ENCODE measurements at regions not wholly inside any gene's neighbourhood (a gene's known extent, or its start where the extent isn't known, plus 50 kb on each side); places are given as distances from the start of the nearest gene placed in this dataset.
"Not testable (repeated sequence)": the region's sequence is repeated elsewhere in the genome, so short reads cannot be mapped to it uniquely, and the experiment has no call there.

GRCh38 chr15:70576696-70577095, 186.7 kb downstream of the UACA start:
- DNase-seq (ENCODE audit: low spot score) = no peak

- DNase-seq (ENCODE audit: low spot score) = no peak
Measured at GRCh38 chr15:70576276-70576675, 187.1 kb downstream of the UACA start.

DNA sequence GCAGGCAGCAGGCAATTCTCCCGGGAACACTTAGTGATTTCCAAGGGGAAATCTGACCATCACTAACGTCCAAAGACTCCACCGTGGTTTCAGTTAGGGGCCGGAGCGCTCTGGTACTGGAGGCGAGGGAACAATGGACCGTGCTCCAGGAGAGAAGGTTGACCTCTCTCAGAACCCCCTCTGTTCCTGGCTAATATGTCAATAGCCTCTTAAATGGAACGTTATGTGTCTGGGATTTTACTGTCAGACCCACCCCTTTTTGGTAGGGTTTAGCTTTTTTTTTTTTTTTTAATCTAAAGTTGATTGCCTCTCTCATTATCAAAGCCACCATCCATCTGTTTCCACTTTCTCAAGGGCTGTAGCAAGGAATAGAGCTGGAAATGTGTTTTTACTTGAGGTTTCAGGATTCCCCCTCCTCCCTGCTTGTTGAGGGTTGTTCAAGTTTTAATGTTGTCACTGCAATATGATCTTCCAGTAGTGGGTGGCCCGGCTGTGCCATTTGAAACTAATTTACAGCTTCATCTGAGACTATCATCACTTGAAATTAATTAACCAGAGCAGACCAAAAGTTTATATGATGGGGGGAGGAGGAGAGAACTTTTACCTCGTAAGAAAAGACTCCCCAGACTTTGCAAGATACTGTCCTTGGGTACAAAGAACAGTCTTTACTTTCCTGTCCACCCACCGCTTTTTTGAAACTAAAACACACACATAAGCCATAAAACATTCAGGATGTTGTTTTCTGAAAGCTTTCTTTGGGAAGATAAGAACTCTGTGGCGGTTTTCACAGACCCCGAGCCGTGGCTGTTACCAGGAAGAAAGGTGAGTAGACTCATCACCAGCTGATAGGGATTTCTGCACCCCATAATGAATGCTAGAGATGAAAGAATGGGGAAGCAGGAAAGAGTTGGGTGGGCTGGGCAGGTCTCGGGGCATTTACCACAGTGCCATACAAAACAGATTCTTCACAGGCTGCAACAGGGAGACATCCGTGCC, 187.8 kb downstream of the UACA start:
- no peak for DNase-seq (ENCODE audit: low spot score)

- DNase-seq (ENCODE audit: low spot score) = not testable (repeated sequence)
Measured at GRCh38 chr15:70574325-70574724, 189.0 kb downstream of the UACA start.

DNA sequence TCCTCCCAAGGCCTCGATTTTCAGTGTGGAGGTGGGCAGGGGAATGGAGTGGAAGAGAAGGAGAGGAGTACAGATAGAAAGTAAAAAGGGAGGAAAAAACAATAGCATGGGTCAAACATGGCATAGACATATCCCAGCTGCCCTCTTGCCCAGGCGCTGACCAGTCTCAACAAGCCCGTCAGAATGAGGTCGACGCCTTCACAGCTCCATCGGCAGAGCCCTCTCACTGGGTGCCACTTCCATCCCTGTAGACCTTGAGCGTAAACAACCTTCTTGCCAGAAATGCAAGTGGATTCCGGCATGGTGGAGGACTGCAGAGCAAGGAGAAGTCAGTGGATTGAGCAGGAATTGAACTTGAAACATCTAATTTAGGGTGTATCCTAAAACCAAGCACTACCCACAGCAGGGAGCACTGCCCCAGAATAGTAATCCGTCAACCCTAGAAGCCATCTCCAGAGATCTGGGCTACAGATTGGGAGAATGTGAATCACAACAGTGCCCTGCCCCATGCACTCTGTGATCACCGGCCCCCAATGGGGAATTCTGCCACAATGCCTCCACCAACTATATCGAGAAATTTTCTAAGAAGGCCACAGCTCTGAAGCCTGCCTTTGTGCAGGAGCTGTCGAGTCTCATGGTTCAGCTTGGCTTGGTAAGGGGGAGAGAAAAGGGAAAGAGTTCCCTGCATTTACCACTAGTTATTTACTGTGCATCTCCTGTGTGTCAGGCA, 190.1 kb downstream of the UACA start:
- DNase-seq (ENCODE audit: low spot score) = no peak

- DNase-seq (ENCODE audit: low spot score) = no peak
Measured at GRCh38 chr15:70569714-70570231, 193.6 kb downstream of the UACA start.

DNA sequence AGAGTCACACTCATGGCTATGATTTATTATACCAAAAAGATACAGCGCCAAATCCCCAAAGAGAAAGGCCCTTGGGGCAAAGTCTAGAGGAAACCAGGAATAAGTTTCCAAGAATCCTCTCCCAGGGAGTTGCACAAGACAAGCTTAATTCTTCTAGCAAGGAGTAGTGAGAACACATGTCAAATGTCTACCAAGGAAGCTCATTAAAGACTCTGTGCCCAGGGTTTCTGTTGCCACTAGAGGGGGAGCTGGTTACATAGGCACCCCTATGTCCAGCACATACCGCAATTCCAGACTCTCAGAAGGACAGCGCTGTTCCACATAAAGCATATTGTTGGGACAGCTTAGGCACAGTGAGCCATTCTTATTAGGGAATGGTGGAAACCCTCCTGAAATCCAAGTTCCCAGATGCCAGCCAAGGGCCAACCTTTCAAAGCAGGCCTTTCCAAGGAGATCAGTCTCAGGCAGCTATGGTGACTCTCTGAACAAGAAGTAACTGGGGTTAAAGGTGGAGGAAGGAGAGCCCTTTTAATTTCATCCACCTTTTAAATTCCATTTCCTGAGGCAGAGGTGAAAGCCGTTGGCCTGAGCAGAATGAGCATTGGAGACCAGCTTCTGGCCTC, 194.2 kb downstream of the UACA start:
- DNase-seq (ENCODE audit: low spot score) = peak; percentile 38

- no peak for DNase-seq (ENCODE audit: low spot score)
Measured at GRCh38 chr15:70566989-70567388, 196.4 kb downstream of the UACA start.

DNA sequence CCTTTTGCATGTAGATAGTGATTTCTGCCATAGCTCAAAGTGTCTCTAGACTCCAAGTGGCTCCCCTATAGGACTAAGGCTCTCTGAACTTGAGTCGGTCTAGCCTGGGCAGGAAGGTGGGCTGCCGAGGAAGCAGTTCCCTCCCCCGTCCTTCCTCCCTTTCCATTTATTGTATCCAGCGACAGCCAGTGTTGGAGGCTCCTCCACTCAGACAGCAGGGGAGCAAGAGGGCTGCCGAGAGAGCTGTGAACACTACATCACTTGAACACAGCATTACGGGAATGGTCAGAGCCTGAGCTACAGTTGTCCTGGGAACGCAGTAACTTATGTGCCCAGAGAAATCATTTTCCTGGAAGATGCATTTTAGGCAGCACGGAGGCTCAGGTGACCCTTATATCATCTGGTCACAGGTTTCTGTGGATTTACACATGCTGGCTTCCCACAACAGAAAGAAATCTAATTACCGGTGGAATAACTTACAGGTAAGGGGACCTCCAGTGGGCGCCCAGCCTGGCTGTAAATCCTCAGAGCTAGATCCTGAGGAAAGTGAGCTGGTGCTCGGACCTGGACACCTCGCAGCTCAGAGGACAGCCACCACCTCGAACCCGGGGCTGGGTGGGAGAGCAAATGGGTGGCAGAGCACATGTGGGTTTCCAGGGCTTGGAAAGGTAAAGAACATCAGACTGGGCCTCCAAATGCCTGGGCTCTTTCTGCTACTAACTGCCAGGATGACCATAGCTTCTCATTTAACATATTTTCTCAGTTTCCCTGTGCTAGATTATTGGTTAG, 197.1 kb downstream of the UACA start:
- peak; percentile 56 for DNase-seq (ENCODE audit: low spot score)

DNA sequence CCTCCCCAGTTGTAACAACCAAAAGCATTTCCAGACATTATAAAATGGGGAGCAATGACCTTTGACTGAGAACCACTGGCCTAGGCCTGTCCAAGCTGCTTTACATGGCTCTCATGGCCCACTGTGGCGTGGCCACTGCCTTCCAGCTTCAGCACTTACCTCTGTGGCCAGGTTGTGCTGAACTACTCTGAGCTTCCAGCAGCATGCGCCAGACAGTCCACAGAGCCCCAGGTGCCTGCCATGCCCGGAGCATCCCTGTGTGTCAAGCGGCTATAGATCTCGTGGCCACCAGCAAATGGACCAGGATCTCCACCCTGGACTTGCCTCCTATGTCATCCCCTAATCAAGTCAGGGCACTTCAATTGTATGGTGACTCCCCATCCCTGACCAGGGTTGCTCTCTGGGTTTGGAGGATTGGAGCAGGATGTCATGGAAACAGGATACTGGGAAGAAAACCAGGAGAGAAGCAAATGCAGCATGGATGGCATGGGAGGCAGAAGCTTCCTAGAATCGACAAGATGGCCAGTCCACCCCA, 199.7 kb downstream of the UACA start:
- no peak for DNase-seq (ENCODE audit: low spot score)

DNA sequence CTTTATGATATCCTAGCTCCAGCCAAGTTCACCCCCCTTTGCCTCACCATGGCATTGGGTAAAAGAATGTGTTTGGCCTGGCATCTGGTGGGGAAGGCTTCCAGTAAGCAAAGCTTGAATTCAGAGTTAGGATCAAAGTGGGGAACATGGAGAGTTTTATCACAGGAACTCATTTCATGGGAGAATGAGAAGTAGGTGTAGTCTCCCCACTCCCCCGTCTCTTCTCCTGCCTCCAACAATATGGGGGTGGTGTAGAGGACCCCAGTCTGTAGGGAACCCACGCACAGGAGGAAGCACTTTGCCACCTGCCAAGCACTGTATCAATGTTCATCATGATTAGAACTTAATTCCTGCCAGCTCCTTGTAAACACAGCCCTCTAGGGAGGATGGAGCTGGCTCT, 200.5 kb downstream of the UACA start:
- no peak for DNase-seq (ENCODE audit: low spot score)

GRCh38 chr15:70561885-70562284, 201.5 kb downstream of the UACA start:
- no peak for DNase-seq (ENCODE audit: low spot score)

- DNase-seq (ENCODE audit: low spot score) = no peak
Measured at GRCh38 chr15:70560617-70561328, 202.6 kb downstream of the UACA start.

- DNase-seq (ENCODE audit: low spot score) = peak; percentile 62
Measured at GRCh38 chr15:70559265-70560239, 203.8 kb downstream of the UACA start.

DNA sequence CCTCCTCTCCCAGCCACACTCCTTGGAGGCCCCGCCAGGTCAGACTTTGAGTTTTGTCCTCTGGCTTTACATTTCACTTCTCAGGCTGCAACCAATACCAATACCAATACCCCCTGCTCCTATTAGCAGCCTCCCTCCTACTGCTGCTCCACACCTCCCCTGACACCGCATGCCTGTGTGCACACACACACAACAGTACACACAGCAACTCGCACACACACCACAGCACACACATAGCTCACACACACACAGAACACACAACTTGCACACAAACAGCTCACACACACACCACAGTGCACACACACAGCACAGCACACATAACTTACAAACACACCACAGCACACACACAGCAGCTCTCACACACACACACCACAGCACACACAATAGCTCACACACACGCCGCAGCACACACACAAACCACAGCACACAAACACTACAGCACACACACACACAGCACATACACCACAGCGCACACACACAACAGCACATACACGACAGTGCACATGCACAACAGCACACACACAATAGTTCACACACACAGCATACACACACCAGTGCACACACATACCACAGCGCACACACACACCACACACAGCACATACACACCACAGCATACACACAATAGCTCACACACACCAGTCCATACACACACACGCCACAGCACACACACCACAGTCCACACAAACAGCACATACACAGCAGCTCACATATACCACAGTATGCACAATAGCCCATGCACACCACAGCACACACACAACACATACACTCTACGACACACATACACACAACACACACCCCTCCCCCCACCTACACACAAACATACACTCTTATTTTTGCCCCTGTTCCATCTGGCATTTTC, 204.7 kb downstream of the UACA start:
- DNase-seq (ENCODE audit: low spot score) = no peak

DNA sequence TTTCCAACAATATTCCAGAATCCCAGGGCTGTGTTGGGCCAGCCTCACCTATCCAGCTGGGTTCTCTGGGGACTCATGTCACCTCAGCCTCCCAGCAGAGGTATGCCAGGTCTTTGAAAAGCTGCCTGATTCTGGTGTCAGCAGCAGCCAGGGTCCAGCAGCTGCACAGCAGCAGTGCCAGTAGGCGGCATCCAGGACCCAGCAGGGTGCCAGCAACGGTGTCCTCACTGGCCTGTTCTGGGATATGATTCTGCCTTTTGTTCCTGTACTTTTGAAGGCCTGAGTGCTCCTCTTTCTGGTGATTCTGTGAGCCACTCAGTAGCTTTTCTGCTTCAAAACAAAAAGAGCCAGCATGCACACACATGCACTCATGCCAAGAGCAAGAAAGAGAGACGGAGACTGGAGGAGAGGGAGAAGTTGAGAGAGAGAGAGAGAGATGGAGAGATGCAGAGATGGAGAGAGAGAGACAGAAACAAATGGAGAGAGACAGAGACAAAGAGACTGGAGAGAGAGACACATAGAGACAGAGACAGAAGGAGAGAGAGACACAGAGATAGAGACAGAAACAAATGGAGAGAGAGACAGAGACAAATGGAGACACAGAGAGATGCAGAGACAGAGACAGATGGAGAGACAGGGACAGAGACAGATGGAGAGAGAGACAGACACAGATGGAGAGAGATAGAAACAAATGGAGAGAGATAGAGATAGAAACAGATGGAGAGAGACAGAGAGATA, 205.7 kb downstream of the UACA start:
- DNase-seq (ENCODE audit: low spot score) = no peak

GRCh38 chr15:70556779-70557178, 206.6 kb downstream of the UACA start:
- no peak for DNase-seq (ENCODE audit: low spot score)
